ENCODE measurements at regions not wholly inside any gene's neighbourhood (a gene's known extent, or its start where the extent isn't known, plus 50 kb on each side); places are given as distances from the start of the nearest gene placed in this dataset.

DNA sequence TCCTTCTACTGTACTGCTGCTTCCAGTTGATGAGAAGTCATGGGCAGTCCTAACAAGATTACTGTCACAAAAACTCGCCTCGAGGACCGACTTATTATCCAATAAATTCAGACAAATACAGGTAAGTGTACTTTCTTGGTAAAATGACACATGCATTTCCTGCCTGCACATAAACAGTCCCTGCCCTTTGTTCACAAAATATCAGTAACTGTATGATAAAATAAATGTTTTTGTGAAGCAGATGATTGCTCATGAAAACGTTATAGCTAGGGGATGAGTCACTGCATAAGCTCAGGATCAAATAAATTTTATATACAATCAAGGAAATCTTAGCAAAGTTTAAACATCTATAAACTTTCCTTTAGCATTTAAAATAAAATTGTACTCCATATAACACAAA, 164.5 kb upstream of the RIPOR2 start:
- TF ChIP-seq ZFP3 (CRISPR knock-in tag; IDR thresholded peaks at IDR 0.05) (no peak), ZNF70 (CRISPR knock-in tag; IDR thresholded peaks at IDR 0.05) (no peak), ZC3H10 (CRISPR knock-in tag; IDR thresholded peaks at IDR 0.05) (no peak), TOX (CRISPR knock-in tag; IDR thresholded peaks at IDR 0.05; ENCODE audit: borderline replicate concordance) (no peak), ZNF565 (CRISPR knock-in tag; conservative IDR thresholded peaks at IDR 0.05; ENCODE audit: low read depth) (no peak), SNAI2 (CRISPR knock-in tag; IDR thresholded peaks at IDR 0.05) (no peak), BACH2 (CRISPR knock-in tag; IDR thresholded peaks at IDR 0.05; ENCODE audit: borderline replicate concordance) (no peak), GLIS3 (CRISPR knock-in tag; IDR thresholded peaks at IDR 0.05) (no peak)
- TF ChIP-seq, protein P1, sequence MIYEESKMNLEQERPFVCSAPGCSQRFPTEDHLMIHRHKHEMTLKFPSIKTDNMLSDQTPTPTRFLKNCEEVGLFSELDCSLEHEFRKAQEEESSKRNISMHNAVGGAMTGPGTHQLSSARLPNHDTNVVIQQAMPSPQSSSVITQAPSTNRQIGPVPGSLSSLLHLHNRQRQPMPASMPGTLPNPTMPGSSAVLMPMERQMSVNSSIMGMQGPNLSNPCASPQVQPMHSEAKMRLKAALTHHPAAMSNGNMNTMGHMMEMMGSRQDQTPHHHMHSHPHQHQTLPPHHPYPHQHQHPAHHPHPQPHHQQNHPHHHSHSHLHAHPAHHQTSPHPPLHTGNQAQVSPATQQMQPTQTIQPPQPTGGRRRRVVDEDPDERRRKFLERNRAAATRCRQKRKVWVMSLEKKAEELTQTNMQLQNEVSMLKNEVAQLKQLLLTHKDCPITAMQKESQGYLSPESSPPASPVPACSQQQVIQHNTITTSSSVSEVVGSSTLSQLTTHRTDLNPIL (CRISPR knock-in tag; IDR thresholded peaks at IDR 0.05; ENCODE audit: low read depth), result no peak
- TF ChIP-seq, protein P2, sequence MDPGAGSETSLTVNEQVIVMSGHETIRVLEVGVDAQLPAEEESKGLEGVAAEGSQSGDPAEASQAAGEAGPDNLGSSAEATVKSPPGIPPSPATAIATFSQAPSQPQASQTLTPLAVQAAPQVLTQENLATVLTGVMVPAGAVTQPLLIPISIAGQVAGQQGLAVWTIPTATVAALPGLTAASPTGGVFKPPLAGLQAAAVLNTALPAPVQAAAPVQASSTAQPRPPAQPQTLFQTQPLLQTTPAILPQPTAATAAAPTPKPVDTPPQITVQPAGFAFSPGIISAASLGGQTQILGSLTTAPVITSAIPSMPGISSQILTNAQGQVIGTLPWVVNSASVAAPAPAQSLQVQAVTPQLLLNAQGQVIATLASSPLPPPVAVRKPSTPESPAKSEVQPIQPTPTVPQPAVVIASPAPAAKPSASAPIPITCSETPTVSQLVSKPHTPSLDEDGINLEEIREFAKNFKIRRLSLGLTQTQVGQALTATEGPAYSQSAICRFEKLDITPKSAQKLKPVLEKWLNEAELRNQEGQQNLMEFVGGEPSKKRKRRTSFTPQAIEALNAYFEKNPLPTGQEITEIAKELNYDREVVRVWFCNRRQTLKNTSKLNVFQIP (CRISPR knock-in tag; IDR thresholded peaks at IDR 0.05; ENCODE audit: borderline replicate concordance, low read depth), result no peak
- TF ChIP-seq, protein P3, sequence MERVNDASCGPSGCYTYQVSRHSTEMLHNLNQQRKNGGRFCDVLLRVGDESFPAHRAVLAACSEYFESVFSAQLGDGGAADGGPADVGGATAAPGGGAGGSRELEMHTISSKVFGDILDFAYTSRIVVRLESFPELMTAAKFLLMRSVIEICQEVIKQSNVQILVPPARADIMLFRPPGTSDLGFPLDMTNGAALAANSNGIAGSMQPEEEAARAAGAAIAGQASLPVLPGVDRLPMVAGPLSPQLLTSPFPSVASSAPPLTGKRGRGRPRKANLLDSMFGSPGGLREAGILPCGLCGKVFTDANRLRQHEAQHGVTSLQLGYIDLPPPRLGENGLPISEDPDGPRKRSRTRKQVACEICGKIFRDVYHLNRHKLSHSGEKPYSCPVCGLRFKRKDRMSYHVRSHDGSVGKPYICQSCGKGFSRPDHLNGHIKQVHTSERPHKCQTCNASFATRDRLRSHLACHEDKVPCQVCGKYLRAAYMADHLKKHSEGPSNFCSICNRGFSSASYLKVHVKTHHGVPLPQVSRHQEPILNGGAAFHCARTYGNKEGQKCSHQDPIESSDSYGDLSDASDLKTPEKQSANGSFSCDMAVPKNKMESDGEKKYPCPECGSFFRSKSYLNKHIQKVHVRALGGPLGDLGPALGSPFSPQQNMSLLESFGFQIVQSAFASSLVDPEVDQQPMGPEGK (CRISPR knock-in tag; IDR thresholded peaks at IDR 0.05; ENCODE audit: borderline replicate concordance), result no peak

All from SK-N-SH treated with all-trans-retinoic acid at 6 μM for 48 hours (cell line).